Prostate gland (tissue), 2 donors: ENCODE measurements at regions not wholly inside any gene's neighbourhood (a gene's known extent, or its start where the extent isn't known, plus 50 kb on each side); places are given as distances from the start of the nearest gene placed in this dataset.
A peak's percentile ranks its signal among the peaks of the same experiment; 100 is the strongest.

Experiments
- POLR2AphosphoS5 ChIP-seq: sonication (generic); formaldehyde crosslinking; IDR thresholded peaks from one replicate; pipeline ENCODE4 v1.6.1; 2017; ENCODE audit warnings: antibody characterized with exemption
- TF ChIP-seq, protein P1 (sequence below), 4 experiments: fragments of 200-600 bp in 2 of 4; fragments of 450-650 bp in 2 of 4; sonication (generic) in 2 of 4; IDR thresholded peaks; 1 replicate in 3 of 4; 2 replicates in 1 of 4; pipeline ENCODE4 v1.5.1; 2016 to 2019; ENCODE audit warnings: antibody characterized with exemption in 4 of 4, mild to moderate bottlenecking in 2 of 4, moderate library complexity in 2 of 4

- TF ChIP-seq POLR2AphosphoS5 = peak; percentile 98
- TF ChIP-seq, protein P1, sequence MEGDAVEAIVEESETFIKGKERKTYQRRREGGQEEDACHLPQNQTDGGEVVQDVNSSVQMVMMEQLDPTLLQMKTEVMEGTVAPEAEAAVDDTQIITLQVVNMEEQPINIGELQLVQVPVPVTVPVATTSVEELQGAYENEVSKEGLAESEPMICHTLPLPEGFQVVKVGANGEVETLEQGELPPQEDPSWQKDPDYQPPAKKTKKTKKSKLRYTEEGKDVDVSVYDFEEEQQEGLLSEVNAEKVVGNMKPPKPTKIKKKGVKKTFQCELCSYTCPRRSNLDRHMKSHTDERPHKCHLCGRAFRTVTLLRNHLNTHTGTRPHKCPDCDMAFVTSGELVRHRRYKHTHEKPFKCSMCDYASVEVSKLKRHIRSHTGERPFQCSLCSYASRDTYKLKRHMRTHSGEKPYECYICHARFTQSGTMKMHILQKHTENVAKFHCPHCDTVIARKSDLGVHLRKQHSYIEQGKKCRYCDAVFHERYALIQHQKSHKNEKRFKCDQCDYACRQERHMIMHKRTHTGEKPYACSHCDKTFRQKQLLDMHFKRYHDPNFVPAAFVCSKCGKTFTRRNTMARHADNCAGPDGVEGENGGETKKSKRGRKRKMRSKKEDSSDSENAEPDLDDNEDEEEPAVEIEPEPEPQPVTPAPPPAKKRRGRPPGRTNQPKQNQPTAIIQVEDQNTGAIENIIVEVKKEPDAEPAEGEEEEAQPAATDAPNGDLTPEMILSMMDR (IDR thresholded peaks at IDR 0.05) = peak in 3 of 4 experiments; percentile 11 to 46 (median 44)
Measured at GRCh38 chr12:116406529-116406928, 129.0 kb upstream of the MED13L start.
